ENCODE measurements at regions not wholly inside any gene's neighbourhood (a gene's known extent, or its start where the extent isn't known, plus 50 kb on each side); places are given as distances from the start of the nearest gene placed in this dataset.

GRCh38 chr2:60172801-60173200 is 380.7 kb downstream of the BCL11A start:
- no peaks in the 10 kb centered on the region for H3K9me3 Mint-ChIP-seq
- no peaks in the 10 kb centered on the region for H3K4me1 Mint-ChIP-seq (ENCODE audit: low read depth)
- no peak for DNase-seq
- H3K36me3 Mint-ChIP-seq (ENCODE audit: insufficient read depth in 2 of 2) = no peaks in the 10 kb centered on the region
- H3K4me3 Mint-ChIP-seq = no peak overlapping the region
- no peak for ATAC-seq (replicated peaks in 1 of 2)
- H3K27ac Mint-ChIP-seq = no peak overlapping the region
- no peaks in the 10 kb centered on the region for H3K27me3 Mint-ChIP-seq (ENCODE audit: low read depth)

GRCh38 chr2:60170272-60170671 is 383.2 kb downstream of the BCL11A start:
- no peaks in the 10 kb centered on the region for H3K27me3 Mint-ChIP-seq (ENCODE audit: low read depth)
- DNase-seq = no peak
- H3K4me3 Mint-ChIP-seq = no peak overlapping the region
- H3K27ac Mint-ChIP-seq = no peak overlapping the region
- H3K9me3 Mint-ChIP-seq = no peaks in the 10 kb centered on the region
- no peak for ATAC-seq (replicated peaks in 1 of 2)
- no peaks in the 10 kb centered on the region for H3K4me1 Mint-ChIP-seq (ENCODE audit: low read depth)
- H3K36me3 Mint-ChIP-seq (ENCODE audit: insufficient read depth in 2 of 2) = no peaks in the 10 kb centered on the region

- H3K36me3 Mint-ChIP-seq (ENCODE audit: insufficient read depth in 2 of 2) = no peaks in the 10 kb centered on the region
- DNase-seq = no peak
- H3K27ac Mint-ChIP-seq = no peak overlapping the region
Measured at GRCh38 chr2:60168247-60168646, 385.2 kb downstream of the BCL11A start.

GRCh38 chr2:60167089-60167488 is 386.4 kb downstream of the BCL11A start:
- DNase-seq (no peak), ATAC-seq (replicated peaks in 1 of 2) (no peak)
- Mint-ChIP-seq H3K4me1 (ENCODE audit: low read depth) (no peaks in the 10 kb centered on the region), H3K27ac (no peak overlapping the region), H3K9me3 (no peaks in the 10 kb centered on the region), H3K4me3 (no peak overlapping the region), H3K27me3 (ENCODE audit: low read depth) (no peaks in the 10 kb centered on the region), H3K36me3 (ENCODE audit: insufficient read depth in 2 of 2) (no peaks in the 10 kb centered on the region)

More at GRCh38 chr2:60168247-60168646, 385.2 kb downstream of the BCL11A start:
- H3K27me3 Mint-ChIP-seq (ENCODE audit: low read depth) = no peaks in the 10 kb centered on the region
- no peaks in the 10 kb centered on the region for H3K9me3 Mint-ChIP-seq
- ATAC-seq (replicated peaks in 1 of 2) = no peak
- H3K4me1 Mint-ChIP-seq (ENCODE audit: low read depth) = no peaks in the 10 kb centered on the region
- no peak overlapping the region for H3K4me3 Mint-ChIP-seq

- H3K4me1 Mint-ChIP-seq (ENCODE audit: low read depth) = no peaks in the 10 kb centered on the region
- no peak overlapping the region for H3K4me3 Mint-ChIP-seq
- no peaks in the 10 kb centered on the region for H3K27me3 Mint-ChIP-seq (ENCODE audit: low read depth)
- no peaks in the 10 kb centered on the region for H3K9me3 Mint-ChIP-seq
- no peak for DNase-seq
- H3K27ac Mint-ChIP-seq = no peak overlapping the region
- H3K36me3 Mint-ChIP-seq (ENCODE audit: insufficient read depth in 2 of 2) = no peaks in the 10 kb centered on the region
- no peak for ATAC-seq (replicated peaks in 1 of 2)
Measured at GRCh38 chr2:60163691-60164090, 389.8 kb downstream of the BCL11A start.

- H3K27ac Mint-ChIP-seq = no peak overlapping the region
Measured at GRCh38 chr2:60159519-60159918, 393.9 kb downstream of the BCL11A start.

GRCh38 chr2:60158262-60158661 is 395.2 kb downstream of the BCL11A start:
- Mint-ChIP-seq H3K4me1 (ENCODE audit: low read depth) (no peaks in the 10 kb centered on the region), H3K27ac (no peak overlapping the region)
- no peak for ATAC-seq (replicated peaks in 1 of 2)

More at GRCh38 chr2:60159519-60159918, 393.9 kb downstream of the BCL11A start:
- H3K27me3 Mint-ChIP-seq (ENCODE audit: low read depth) = peaks cover 6% of the 10 kb centered on the region
- DNase-seq (no peak), ATAC-seq (replicated peaks in 1 of 2) (no peak)
- no peak overlapping the region for H3K4me3 Mint-ChIP-seq
- no peaks in the 10 kb centered on the region for H3K4me1 Mint-ChIP-seq (ENCODE audit: low read depth)
- H3K9me3 Mint-ChIP-seq = no peaks in the 10 kb centered on the region
- no peaks in the 10 kb centered on the region for H3K36me3 Mint-ChIP-seq (ENCODE audit: insufficient read depth in 2 of 2)

GRCh38 chr2:60157283-60157682 is 396.2 kb downstream of the BCL11A start:
- ATAC-seq (replicated peaks in 1 of 2) = no peak

More at GRCh38 chr2:60158262-60158661, 395.2 kb downstream of the BCL11A start:
- DNase-seq = no peak
- no peaks in the 10 kb centered on the region for H3K36me3 Mint-ChIP-seq (ENCODE audit: insufficient read depth in 2 of 2)
- H3K27me3 Mint-ChIP-seq (ENCODE audit: low read depth) = peaks cover 6% of the 10 kb centered on the region
- no peak overlapping the region for H3K4me3 Mint-ChIP-seq
- H3K9me3 Mint-ChIP-seq = no peaks in the 10 kb centered on the region

GRCh38 chr2:60154142-60154541 is 399.3 kb downstream of the BCL11A start:
- H3K27ac Mint-ChIP-seq = no peak overlapping the region
- no peak for DNase-seq
- H3K27me3 Mint-ChIP-seq (ENCODE audit: low read depth) = peaks cover 6% of the 10 kb centered on the region
- no peak overlapping the region for H3K4me3 Mint-ChIP-seq
- H3K9me3 Mint-ChIP-seq = peaks cover 0 to 2% of the 10 kb centered on the region in 2 donors
- no peak for ATAC-seq (replicated peaks in 1 of 2)
- no peaks in the 10 kb centered on the region for H3K36me3 Mint-ChIP-seq (ENCODE audit: insufficient read depth in 2 of 2)
- H3K4me1 Mint-ChIP-seq (ENCODE audit: low read depth) = peaks cover 6% of the 10 kb centered on the region

More at GRCh38 chr2:60157283-60157682, 396.2 kb downstream of the BCL11A start:
- no peaks in the 10 kb centered on the region for H3K4me1 Mint-ChIP-seq (ENCODE audit: low read depth)
- DNase-seq = no peak
- H3K36me3 Mint-ChIP-seq (ENCODE audit: insufficient read depth in 2 of 2) = no peaks in the 10 kb centered on the region
- peaks cover 0 to under 1% of the 10 kb centered on the region in 2 donors for H3K9me3 Mint-ChIP-seq
- no peak overlapping the region for H3K27ac Mint-ChIP-seq
- no peak overlapping the region for H3K4me3 Mint-ChIP-seq
- peaks cover 6% of the 10 kb centered on the region for H3K27me3 Mint-ChIP-seq (ENCODE audit: low read depth)

GRCh38 chr2:60152226-60152833 is 401.1 kb downstream of the BCL11A start:
- peaks cover 6% of the 10 kb centered on the region for H3K27me3 Mint-ChIP-seq (ENCODE audit: low read depth)
- H3K4me1 Mint-ChIP-seq (ENCODE audit: low read depth) = peaks cover 17% of the 10 kb centered on the region
- peaks cover 0 to 2% of the 10 kb centered on the region in 2 donors for H3K9me3 Mint-ChIP-seq
- no peak for ATAC-seq (replicated peaks in 1 of 2)
- peak in 1 of 2 donors; percentile 12 for DNase-seq
- no peak overlapping the region for H3K4me3 Mint-ChIP-seq
- H3K27ac Mint-ChIP-seq = no peak overlapping the region
- H3K36me3 Mint-ChIP-seq (ENCODE audit: insufficient read depth in 2 of 2) = no peaks in the 10 kb centered on the region

GRCh38 chr2:60149176-60149575 is 404.3 kb downstream of the BCL11A start:
- peaks cover 0 to 2% of the 10 kb centered on the region in 2 donors for H3K9me3 Mint-ChIP-seq
- no peak overlapping the region for H3K27ac Mint-ChIP-seq
- DNase-seq (no peak), ATAC-seq (replicated peaks in 1 of 2) (no peak)
- peaks cover 17% of the 10 kb centered on the region for H3K4me1 Mint-ChIP-seq (ENCODE audit: low read depth)
- no peak overlapping the region for H3K4me3 Mint-ChIP-seq
- no peaks in the 10 kb centered on the region for H3K36me3 Mint-ChIP-seq (ENCODE audit: insufficient read depth in 2 of 2)
- H3K27me3 Mint-ChIP-seq (ENCODE audit: low read depth) = no peaks in the 10 kb centered on the region

- Mint-ChIP-seq H3K9me3 (peaks cover 0 to 2% of the 10 kb centered on the region in 2 donors), H3K27me3 (ENCODE audit: low read depth) (no peaks in the 10 kb centered on the region), H3K36me3 (ENCODE audit: insufficient read depth in 2 of 2) (no peaks in the 10 kb centered on the region), H3K4me3 (no peak overlapping the region), H3K27ac (no peak overlapping the region), H3K4me1 (ENCODE audit: low read depth) (peaks cover 17% of the 10 kb centered on the region)
- DNase-seq = peak in 1 of 2 donors; percentile 1
- peak; percentile 55 to 64 for ATAC-seq (replicated peaks in 1 of 2)
Measured at GRCh38 chr2:60148716-60149115, 404.7 kb downstream of the BCL11A start.

GRCh38 chr2:60140185-60140584 is 413.3 kb downstream of the BCL11A start:
- Mint-ChIP-seq H3K36me3 (ENCODE audit: insufficient read depth in 2 of 2) (peaks cover 0 to 3% of the 10 kb centered on the region in 2 donors), H3K4me1 (ENCODE audit: low read depth) (no peaks in the 10 kb centered on the region), H3K4me3 (no peak overlapping the region), H3K9me3 (peaks cover 3 to 5% of the 10 kb centered on the region in 2 donors), H3K27ac (no peak overlapping the region), H3K27me3 (ENCODE audit: low read depth) (peaks cover 3% of the 10 kb centered on the region)
- ATAC-seq (replicated peaks in 1 of 2) (no peak), DNase-seq (no peak)

GRCh38 chr2:60136913-60137312 is 416.5 kb downstream of the BCL11A start:
- ATAC-seq (replicated peaks in 1 of 2) = no peak

More at GRCh38 chr2:60136913-60137312, 416.5 kb downstream of the BCL11A start:
- Mint-ChIP-seq H3K4me3 (no peak overlapping the region), H3K9me3 (peaks cover 4 to 9% of the 10 kb centered on the region in 2 donors), H3K4me1 (ENCODE audit: low read depth) (no peaks in the 10 kb centered on the region), H3K36me3 (ENCODE audit: insufficient read depth in 2 of 2) (peaks cover 0 to 3% of the 10 kb centered on the region in 2 donors), H3K27ac (no peak overlapping the region), H3K27me3 (ENCODE audit: low read depth) (peaks cover 9% of the 10 kb centered on the region)
- no peak for DNase-seq

Measured in activated T-cell treated with anti-CD3 and anti-CD28 coated beads, Interleukin-2, amount 50 U/mL, for 72 hours (primary cell).